Retina (tissue), 1 donor: ENCODE measurements at regions not wholly inside any gene's neighbourhood (a gene's known extent, or its start where the extent isn't known, plus 50 kb on each side); places are given as distances from the start of the nearest gene placed in this dataset.
A peak's percentile ranks its signal among the peaks of the same experiment; 100 is the strongest.

Experiments used
- DNase-seq: peaks from one replicate; pipeline ENCODE4 v3.0.0-alpha.2; 2016

DNA sequence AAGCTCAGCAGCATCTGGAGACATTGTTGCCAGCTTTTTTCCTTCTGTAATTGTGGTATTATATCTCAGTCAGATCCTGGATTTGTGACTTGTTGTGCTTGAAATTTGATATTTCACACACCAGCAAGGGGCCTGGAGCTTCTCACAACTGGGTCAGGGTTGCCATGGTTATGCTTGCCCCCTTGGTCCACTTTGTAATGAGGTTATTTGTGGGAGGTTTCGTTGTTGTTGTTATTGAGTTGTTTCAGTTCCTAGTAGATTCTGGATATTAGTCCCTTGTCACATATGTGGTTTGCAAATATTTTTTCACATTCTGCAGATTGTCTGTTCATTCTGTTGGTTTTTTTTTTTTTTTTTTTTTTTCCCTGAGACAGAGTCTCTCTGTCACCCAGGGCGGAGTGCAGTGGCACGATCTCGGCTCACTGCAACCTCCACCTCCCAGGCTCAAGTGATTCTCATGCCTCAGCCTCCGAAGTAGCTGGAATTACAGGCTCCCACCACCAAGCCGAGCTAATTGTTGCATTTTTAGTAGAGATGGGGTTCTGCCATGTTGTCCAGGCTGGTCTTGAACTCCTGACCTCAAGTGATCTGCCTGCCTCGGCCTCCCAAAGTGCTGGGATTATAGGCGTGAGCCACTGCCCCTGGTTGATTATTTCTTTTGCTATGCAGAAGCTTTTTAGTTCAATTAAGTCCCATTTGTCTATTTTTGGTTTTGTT lies 80.6 kb upstream of the ETV6 start:
- no peak for DNase-seq

DNA sequence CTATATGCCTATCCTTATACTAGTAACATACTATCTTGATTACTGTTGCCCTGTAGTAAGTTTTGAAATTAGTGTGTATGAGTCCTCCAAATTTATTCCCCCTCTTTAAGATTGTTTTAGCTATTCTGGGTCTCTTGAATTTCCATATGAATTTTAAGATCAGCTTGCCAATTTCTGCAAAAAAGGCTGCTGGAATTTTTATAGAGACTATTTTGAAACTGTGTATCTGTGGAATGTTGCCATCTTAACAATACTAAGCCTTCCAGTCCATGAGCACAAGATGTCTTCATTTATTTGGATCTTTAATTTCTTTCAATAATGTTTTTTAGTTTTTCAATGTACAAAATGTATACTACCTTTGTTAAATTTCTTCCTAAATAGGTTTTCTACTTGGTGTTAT lies 79.8 kb upstream of the ETV6 start:
- DNase-seq = no peak

GRCh38 chr12:11573880-11574279 lies 75.6 kb upstream of the ETV6 start:
- DNase-seq = no peak

DNA sequence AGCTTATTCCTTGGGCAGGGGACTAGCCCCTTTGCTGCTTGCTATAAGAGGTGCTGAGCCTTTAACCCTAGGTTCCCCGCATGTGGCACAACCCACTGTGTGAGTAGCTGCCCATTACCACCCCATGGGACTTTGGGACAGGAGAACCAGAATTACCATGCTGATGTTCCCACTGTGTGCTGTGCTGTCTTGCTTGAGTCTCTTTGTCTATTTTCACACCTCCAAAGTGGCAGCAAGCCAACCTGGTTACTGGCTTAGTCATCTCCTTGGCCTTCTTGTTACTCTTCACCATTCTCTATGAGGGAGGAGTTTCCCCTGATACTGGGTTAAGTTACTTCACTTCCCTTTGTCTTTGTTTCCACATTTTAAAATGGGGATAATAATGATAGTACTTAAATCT lies 73.4 kb upstream of the ETV6 start:
- no peak for DNase-seq

GRCh38 chr12:11577658-11578260 lies 71.7 kb upstream of the ETV6 start:
- DNase-seq = no peak

- no peak for DNase-seq
These were observed 70.9 kb upstream of the ETV6 start for GRCh38 chr12:11578461-11578993.

DNA sequence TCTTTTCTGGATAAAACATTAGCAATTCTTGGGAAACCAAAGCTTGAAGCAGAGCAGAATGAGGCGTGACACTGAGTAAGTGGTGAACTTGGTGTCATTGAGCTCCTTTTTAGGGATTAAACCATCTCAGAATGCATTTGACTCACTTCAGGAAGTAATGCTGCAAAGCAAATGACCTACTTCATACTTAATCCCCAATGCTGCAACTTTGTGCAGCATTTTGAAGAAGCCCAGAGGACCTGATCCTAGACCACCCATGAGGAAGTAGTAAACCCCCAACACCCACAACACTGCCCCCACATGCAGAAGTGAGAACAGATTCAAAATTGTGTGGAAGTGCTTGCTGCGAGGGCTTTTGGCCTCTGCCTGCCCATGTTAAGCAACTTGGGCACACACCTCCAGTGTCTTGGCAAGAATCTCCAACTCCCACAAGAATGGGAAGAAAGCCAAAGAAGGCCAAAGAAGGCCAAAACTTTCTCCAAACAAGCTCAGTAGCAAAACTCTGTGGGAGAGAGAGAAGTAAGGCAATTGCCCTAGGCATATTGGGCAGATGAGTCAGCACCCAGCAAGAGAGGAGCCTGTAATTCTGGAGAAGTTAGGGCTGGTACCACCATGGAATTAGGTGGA lies 69.2 kb upstream of the ETV6 start:
- no peak for DNase-seq

DNA sequence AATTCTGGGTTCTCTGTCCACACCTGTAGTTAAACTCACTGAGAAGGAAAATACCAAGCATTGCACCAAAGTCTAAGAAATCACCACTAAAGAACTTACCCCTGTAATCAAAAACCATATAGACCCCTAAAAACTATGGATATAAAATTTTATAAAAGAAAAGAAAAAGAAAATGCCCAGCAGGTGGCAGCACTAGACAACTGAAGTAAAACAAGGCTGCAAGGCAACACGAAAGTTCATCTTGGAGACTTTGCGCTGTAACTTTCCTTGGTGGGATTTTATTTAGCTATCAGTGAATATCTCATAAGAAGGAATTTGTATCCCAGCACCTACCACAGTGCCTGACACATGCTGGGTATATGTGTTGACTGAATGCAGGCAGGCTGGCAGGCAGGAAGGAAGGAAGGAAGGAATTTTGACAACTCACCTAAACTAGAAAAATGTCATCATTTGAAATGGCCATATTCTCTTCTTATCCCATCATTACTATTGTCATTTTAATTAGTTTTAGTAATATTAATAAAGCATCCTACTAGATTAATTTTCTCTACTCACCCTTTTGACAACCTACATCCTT lies 68.2 kb upstream of the ETV6 start:
- DNase-seq = peak; percentile 63

DNA sequence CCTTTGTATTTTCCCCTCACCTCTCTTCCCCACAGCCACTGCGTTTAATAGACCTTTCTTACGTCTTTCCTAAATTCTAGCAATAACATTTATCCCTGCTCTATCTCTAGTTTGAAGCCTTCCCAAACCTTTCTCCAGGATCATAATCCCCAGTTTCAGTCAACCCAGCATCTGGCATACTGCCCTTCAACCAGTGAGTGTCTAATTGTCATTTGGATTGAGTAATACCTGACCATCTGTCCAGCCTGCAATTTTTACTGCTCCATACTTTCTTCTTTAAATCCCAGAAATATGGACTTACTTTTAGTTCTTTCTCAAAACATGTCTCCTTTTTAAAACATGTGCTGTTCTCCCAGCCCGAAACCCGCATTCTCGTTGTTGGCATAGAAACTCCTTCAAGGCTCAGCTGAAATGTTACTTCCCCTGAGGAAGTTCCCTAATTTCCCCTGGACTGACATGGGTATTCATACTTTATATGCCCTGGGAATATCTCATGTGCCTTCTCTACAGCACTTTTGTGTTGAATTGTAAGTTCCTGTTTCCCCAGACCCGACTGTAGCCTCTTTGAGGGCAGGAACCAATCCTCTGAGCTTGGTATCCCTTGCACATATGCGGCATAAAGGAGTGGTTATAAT lies 65.1 kb upstream of the ETV6 start:
- DNase-seq = no peak

- no peak for DNase-seq
These were observed 57.0 kb upstream of the ETV6 start for GRCh38 chr12:11592484-11592883.

GRCh38 chr12:11593013-11593412 lies 56.5 kb upstream of the ETV6 start:
- DNase-seq = no peak

- no peak for DNase-seq
These were observed 54.4 kb upstream of the ETV6 start for GRCh38 chr12:11595080-11595479.

DNA sequence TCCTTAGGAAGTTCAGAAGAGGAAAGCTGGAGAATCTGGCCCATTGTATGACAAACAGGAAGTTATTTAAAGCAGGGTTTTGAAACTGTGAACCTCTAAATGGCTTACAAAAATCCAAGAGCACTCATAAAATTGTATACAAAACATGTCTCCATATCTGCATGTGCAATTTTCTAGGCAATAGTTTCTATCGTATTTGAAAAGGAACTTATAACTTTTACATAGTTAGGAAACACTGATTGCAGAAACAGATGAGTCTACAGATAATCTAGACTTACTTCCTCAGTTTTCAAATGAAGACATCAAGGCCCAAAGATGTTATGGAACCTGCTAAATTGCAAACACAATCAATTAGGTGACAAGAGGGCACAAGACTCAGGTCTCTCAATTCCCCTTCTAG lies 53.3 kb upstream of the ETV6 start:
- DNase-seq = no peak

- DNase-seq = no peak
These were observed 50.6 kb upstream of the ETV6 start for GRCh38 chr12:11598900-11599299.
